SU-DHL-6 (cell line): ENCODE measurements at regions not wholly inside any gene's neighbourhood (a gene's known extent, or its start where the extent isn't known, plus 50 kb on each side); places are given as distances from the start of the nearest gene placed in this dataset.

Experiments
- H2AFZ ChIP-seq: fragments of 200-600 bp; sonication (generic); 2 replicates; pipeline ENCODE4 v1.6.1; 2014; ENCODE audit warnings: low read depth, mild to moderate bottlenecking, moderate library complexity, mixed read lengths, antibody characterized with exemption, low read length; ENCODE audit not compliant: severe bottlenecking
- H3F3A ChIP-seq: fragments of 200-600 bp; shearing (Covaris generic); 2 replicates; pipeline ENCODE4 v1.6.0; 2016; ENCODE audit warnings: antibody characterized with exemption, mild to moderate bottlenecking; ENCODE audit not compliant: insufficient read depth
- H3K27ac ChIP-seq: fragments of 200-600 bp; sonication (generic); 2 replicates; pipeline ENCODE4 v1.5.1; 2016; ENCODE audit warnings: low read depth, mild to moderate bottlenecking, low read length, moderate library complexity, mixed read lengths
- H3K27me3 ChIP-seq: fragments of 200-600 bp; sonication (generic), shearing (Covaris generic); 2 replicates; pipeline ENCODE4 v1.6.0; 2014; ENCODE audit warnings: mild to moderate bottlenecking, low read length
- H3K36me3 ChIP-seq: fragments of 200-600 bp; sonication (generic); 2 replicates; pipeline ENCODE4 v1.6.1; 2014; ENCODE audit warnings: mild to moderate bottlenecking, low read length, mixed read lengths
- H3K4me2 ChIP-seq: fragments of 300-600, 200-600 bp; shearing (Covaris generic), sonication (generic); 2 replicates; pipeline ENCODE4 v1.6.0; 2014; ENCODE audit warnings: low read length, low read depth, mild to moderate bottlenecking; ENCODE audit not compliant: poor library complexity, severe bottlenecking
- H3K4me3 ChIP-seq: fragments of 200-600 bp; sonication (generic); 2 replicates; pipeline ENCODE4 v1.5.1; 2014; ENCODE audit warnings: antibody characterized with exemption, low read length, mild to moderate bottlenecking, mixed read lengths; ENCODE audit not compliant: insufficient read depth, poor library complexity, severe bottlenecking
- H3K79me2 ChIP-seq: fragments of 200-600 bp; sonication (generic); 2 replicates; pipeline ENCODE4 v1.6.1; 2014; ENCODE audit warnings: mild to moderate bottlenecking, low read length, moderate library complexity; ENCODE audit not compliant: insufficient read depth
- H3K9ac ChIP-seq: fragments of 200-600 bp; sonication (generic); 2 replicates; pipeline ENCODE4 v1.7.0; 2014; ENCODE audit warnings: mild to moderate bottlenecking, low read length
- H3K9me2 ChIP-seq: fragments of 200-600 bp; sonication (generic); replicated peaks from 2 replicates; pipeline ENCODE4 v1.6.1; 2014; ENCODE audit warnings: low read length; ENCODE audit not compliant: insufficient read depth
- H3K9me3 ChIP-seq: fragments of 200-600 bp; sonication (generic); 2 replicates; pipeline ENCODE4 v1.6.1; 2014; ENCODE audit warnings: low read length, mixed read lengths; ENCODE audit not compliant: insufficient read depth
- H4K20me1 ChIP-seq: fragments of 200-600 bp; sonication (generic); 2 replicates; pipeline ENCODE4 v1.6.1; 2014; ENCODE audit warnings: low read depth, mild to moderate bottlenecking, antibody characterized with exemption, low read length, moderate library complexity, mixed read lengths
- CTCF ChIP-seq: fragments of 200-600 bp; sonication (generic); IDR thresholded peaks from one replicate; pipeline ENCODE4 v1.5.1; 2017; ENCODE audit warnings: antibody characterized with exemption, mild to moderate bottlenecking, low read length, moderate library complexity; ENCODE audit not compliant: insufficient read depth, poor library complexity, severe bottlenecking
- EZH2phosphoT487 ChIP-seq: fragments of 200-600 bp; sonication (generic), shearing (Covaris generic); conservative IDR thresholded peaks from 2 replicates; pipeline ENCODE4 v1.6.1; 2018; ENCODE audit warnings: mild to moderate bottlenecking, antibody characterized with exemption, low read length, moderate library complexity, mixed read lengths

GRCh38 chr7:53315981-53316380, 280.5 kb downstream of the POM121L12 start:
- Histone ChIP-seq H3F3A (no peaks in the 10 kb centered on the region), H3K36me3 (no peaks in the 10 kb centered on the region), H3K9ac (no peak overlapping the region), H3K4me3 (no peak overlapping the region), H3K9me3 (no peaks in the 10 kb centered on the region), H3K27ac (no peak overlapping the region), H3K9me2 (no peaks in the 10 kb centered on the region), H3K27me3 (no peaks in the 10 kb centered on the region), H4K20me1 (no peaks in the 10 kb centered on the region), H3K79me2 (no peaks in the 10 kb centered on the region), H2AFZ (no peak overlapping the region), H3K4me2 (no peak overlapping the region)
- TF ChIP-seq EZH2phosphoT487 (no peak), CTCF (no peak)

GRCh38 chr7:53318566-53318965, 283.1 kb downstream of the POM121L12 start:
- H3K9me2 ChIP-seq, result no peaks in the 10 kb centered on the region
- no peaks in the 10 kb centered on the region for H3K36me3 ChIP-seq
- no peak overlapping the region for H3K4me3 ChIP-seq
- no peak overlapping the region for H3K9ac ChIP-seq
- no peak overlapping the region for H3K4me2 ChIP-seq
- H2AFZ ChIP-seq, result no peak overlapping the region
- TF ChIP-seq EZH2phosphoT487 (no peak), CTCF (no peak)
- H3F3A ChIP-seq, result no peaks in the 10 kb centered on the region
- 0 out of 2 replicates have a peak, but pooled peaks cover 4% of the 10 kb centered on the region for H3K9me3 ChIP-seq
- H3K27me3 ChIP-seq, result no peaks in the 10 kb centered on the region
- no peak overlapping the region for H3K27ac ChIP-seq
- no peaks in the 10 kb centered on the region for H4K20me1 ChIP-seq
- no peaks in the 10 kb centered on the region for H3K79me2 ChIP-seq

DNA sequence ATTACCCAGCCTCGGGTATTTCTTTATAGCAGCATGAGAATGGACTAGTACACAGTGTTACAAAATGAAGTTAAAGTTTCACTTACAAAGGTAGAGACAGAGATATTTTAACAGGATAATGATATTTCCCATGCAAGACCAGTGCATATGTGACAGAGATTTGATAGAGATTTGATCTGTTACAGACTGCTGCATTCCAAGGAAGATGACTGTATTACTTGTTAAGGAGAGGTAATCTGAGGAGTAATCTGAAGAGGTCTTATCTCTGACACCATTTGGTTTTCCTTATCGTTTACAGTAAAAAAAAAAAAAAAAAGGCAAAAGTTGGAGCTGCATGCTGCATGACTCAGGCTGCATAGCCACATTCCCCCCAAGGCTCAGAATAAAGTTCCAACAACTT, 289.6 kb downstream of the POM121L12 start:
- H3F3A ChIP-seq, result no peaks in the 10 kb centered on the region
- 0 out of 2 replicates have a peak, but pooled peaks cover 5% of the 10 kb centered on the region for H3K9me2 ChIP-seq
- H3K4me2 ChIP-seq, result no peak overlapping the region
- no peaks in the 10 kb centered on the region for H3K36me3 ChIP-seq
- H3K27ac ChIP-seq, result no peak overlapping the region
- H3K79me2 ChIP-seq, result no peaks in the 10 kb centered on the region
- TF ChIP-seq CTCF, result no peak
- TF ChIP-seq EZH2phosphoT487, result no peak
- H4K20me1 ChIP-seq, result no peaks in the 10 kb centered on the region
- 0 out of 2 replicates have a peak, but pooled peaks cover 4% of the 10 kb centered on the region for H3K9me3 ChIP-seq
- no peaks in the 10 kb centered on the region for H3K27me3 ChIP-seq
- H2AFZ ChIP-seq, result no peak overlapping the region
- no peak overlapping the region for H3K4me3 ChIP-seq
- no peak overlapping the region for H3K9ac ChIP-seq
